ENCODE measurements at regions not wholly inside any gene's neighbourhood (a gene's known extent, or its start where the extent isn't known, plus 50 kb on each side); places are given as distances from the start of the nearest gene placed in this dataset.
"Not testable (repeated sequence)": the region's sequence is repeated elsewhere in the genome, so short reads cannot be mapped to it uniquely, and the experiment has no call there.

GRCh38 chr2:87534273-87534889 lies 213.5 kb upstream of the PLGLB2 start:
- H3K4me1 ChIP-seq, H3K4me3 ChIP-seq, H3K27me3 ChIP-seq, H3K36me3 ChIP-seq, H3K27ac ChIP-seq, H3K9me3 ChIP-seq, ATAC-seq: not testable (repeated sequence)
- WGBS, 2 donors (ENCODE audit: low coverage in 1 of 2): no CpG with 5 or more reads among the region's 14 CpGs

GRCh38 chr2:87536427-87536826 lies 211.5 kb upstream of the PLGLB2 start:
- not testable (repeated sequence) for H3K9me3 ChIP-seq, H3K27me3 ChIP-seq, H3K4me1 ChIP-seq, H3K4me3 ChIP-seq, H3K27ac ChIP-seq, ATAC-seq, H3K36me3 ChIP-seq
- WGBS, 2 donors (ENCODE audit: low coverage in 1 of 2): 40% methylated on average over 2 of the region's 5 CpGs; no CpG with 5 or more reads in 1 of the 2 donors

- H3K4me1 ChIP-seq, H3K36me3 ChIP-seq, H3K9me3 ChIP-seq, H3K4me3 ChIP-seq, H3K27ac ChIP-seq, ATAC-seq, H3K27me3 ChIP-seq: not testable (repeated sequence)
- 100% methylated on average over 1 of the region's 8 CpGs; no CpG with 5 or more reads in 1 of the 2 donors for WGBS, 2 donors (ENCODE audit: low coverage in 1 of 2)
Observed at GRCh38 chr2:87537251-87537671, 210.6 kb upstream of the PLGLB2 start.

GRCh38 chr2:87538268-87538667 lies 209.6 kb upstream of the PLGLB2 start:
- H3K9me3 ChIP-seq, H3K36me3 ChIP-seq, H3K4me1 ChIP-seq, ATAC-seq, H3K27me3 ChIP-seq, H3K4me3 ChIP-seq, H3K27ac ChIP-seq: not testable (repeated sequence)
- WGBS, 2 donors (ENCODE audit: low coverage in 1 of 2): no CpG with 5 or more reads among the region's 12 CpGs

- H3K27ac ChIP-seq, H3K9me3 ChIP-seq, H3K36me3 ChIP-seq, H3K27me3 ChIP-seq, H3K4me1 ChIP-seq, H3K4me3 ChIP-seq, ATAC-seq: not testable (repeated sequence)
- WGBS, 2 donors (ENCODE audit: low coverage in 1 of 2): no CpG with 5 or more reads among the region's 15 CpGs
Observed at GRCh38 chr2:87539151-87539943, 208.5 kb upstream of the PLGLB2 start.

- not testable (repeated sequence) for H3K27me3 ChIP-seq, H3K4me1 ChIP-seq, H3K36me3 ChIP-seq, H3K9me3 ChIP-seq, H3K4me3 ChIP-seq, H3K27ac ChIP-seq, ATAC-seq
- no CpG with 5 or more reads among the region's 3 CpGs for WGBS, 2 donors (ENCODE audit: low coverage in 1 of 2)
Observed at GRCh38 chr2:87540242-87540641, 207.6 kb upstream of the PLGLB2 start.

GRCh38 chr2:87542599-87543174 lies 205.2 kb upstream of the PLGLB2 start:
- not testable (repeated sequence) for H3K4me3 ChIP-seq, H3K27ac ChIP-seq, H3K4me1 ChIP-seq, H3K9me3 ChIP-seq, ATAC-seq, H3K36me3 ChIP-seq, H3K27me3 ChIP-seq
- WGBS, 2 donors (ENCODE audit: low coverage in 1 of 2): 29% methylated on average over 5 of the region's 8 CpGs; no CpG with 5 or more reads in 1 of the 2 donors

GRCh38 chr2:87543797-87544196 lies 204.1 kb upstream of the PLGLB2 start:
- WGBS, 2 donors (ENCODE audit: low coverage in 1 of 2): no CpG with 5 or more reads among the region's 1 CpG
- not testable (repeated sequence) for H3K4me3 ChIP-seq, H3K4me1 ChIP-seq, H3K9me3 ChIP-seq, H3K27me3 ChIP-seq, H3K27ac ChIP-seq, H3K36me3 ChIP-seq, ATAC-seq

- 57 to 67% methylated on average over 1 of the region's 2 CpGs for WGBS, 2 donors (ENCODE audit: low coverage in 1 of 2)
- not testable (repeated sequence) for ATAC-seq, H3K4me3 ChIP-seq, H3K9me3 ChIP-seq, H3K27me3 ChIP-seq, H3K27ac ChIP-seq, H3K36me3 ChIP-seq, H3K4me1 ChIP-seq
Observed at GRCh38 chr2:87547106-87547505, 200.8 kb upstream of the PLGLB2 start.

GRCh38 chr2:87547966-87548365 lies 199.9 kb upstream of the PLGLB2 start:
- not testable (repeated sequence) for H3K9me3 ChIP-seq, H3K4me1 ChIP-seq, H3K36me3 ChIP-seq, H3K27me3 ChIP-seq, ATAC-seq, H3K4me3 ChIP-seq, H3K27ac ChIP-seq

GRCh38 chr2:87548681-87549536 lies 199.0 kb upstream of the PLGLB2 start:
- H3K27me3 ChIP-seq, ATAC-seq, H3K9me3 ChIP-seq, H3K4me3 ChIP-seq, H3K36me3 ChIP-seq, H3K4me1 ChIP-seq, H3K27ac ChIP-seq: not testable (repeated sequence)
- WGBS, 2 donors (ENCODE audit: low coverage in 1 of 2): 100% methylated on average over 2 of the region's 7 CpGs; no CpG with 5 or more reads in 1 of the 2 donors

- not testable (repeated sequence) for H3K36me3 ChIP-seq
Observed at GRCh38 chr2:87549561-87550202, 198.2 kb upstream of the PLGLB2 start.

GRCh38 chr2:87554678-87555077 lies 193.2 kb upstream of the PLGLB2 start:
- no CpG with 5 or more reads among the region's 4 CpGs for WGBS, 2 donors (ENCODE audit: low coverage in 1 of 2)
- H3K4me1 ChIP-seq, H3K36me3 ChIP-seq, H3K4me3 ChIP-seq, ATAC-seq, H3K9me3 ChIP-seq, H3K27me3 ChIP-seq, H3K27ac ChIP-seq: not testable (repeated sequence)

More at GRCh38 chr2:87549561-87550202, 198.2 kb upstream of the PLGLB2 start:
- ATAC-seq, H3K9me3 ChIP-seq, H3K27ac ChIP-seq, H3K27me3 ChIP-seq, H3K4me1 ChIP-seq, H3K4me3 ChIP-seq: not testable (repeated sequence)
